Breast epithelium (tissue), 3 donors: ENCODE measurements at regions not wholly inside any gene's neighbourhood (a gene's known extent, or its start where the extent isn't known, plus 50 kb on each side); places are given as distances from the start of the nearest gene placed in this dataset.

Source experiments
- POLR2A ChIP-seq: fragments of 450-650 bp; IDR thresholded peaks from one replicate; pipeline ENCODE4 v1.6.1; 2016; ENCODE audit warnings: antibody characterized with exemption, mild to moderate bottlenecking, moderate library complexity
- TF ChIP-seq, protein P1 (sequence below), 3 donors: fragments of 450-650 bp; IDR thresholded peaks; one replicate each; pipeline ENCODE4 v1.5.1; 2016 to 2017; ENCODE audit warnings: antibody characterized with exemption in 3 of 3, mild to moderate bottlenecking in 3 of 3, moderate library complexity in 3 of 3

DNA sequence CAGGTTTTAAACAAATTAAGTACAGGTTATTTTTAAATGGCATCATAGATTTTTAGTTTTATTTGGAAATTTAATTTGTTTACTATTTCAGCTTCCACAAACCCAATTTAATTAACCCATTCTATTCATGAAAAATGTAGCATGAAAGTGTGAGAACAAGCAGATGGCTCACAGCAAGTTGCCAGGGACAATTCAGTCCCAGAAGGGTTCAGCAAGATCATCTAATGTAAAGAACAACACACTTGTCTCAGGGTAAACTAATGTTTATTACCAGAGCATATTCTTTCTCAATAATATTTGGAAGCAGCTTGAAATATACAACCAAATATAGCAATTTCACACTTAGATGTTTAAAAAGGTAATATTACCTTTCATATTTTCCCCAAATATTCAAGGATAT lies 166.9 kb upstream of the SLC13A1 start:
- TF ChIP-seq, protein P1, sequence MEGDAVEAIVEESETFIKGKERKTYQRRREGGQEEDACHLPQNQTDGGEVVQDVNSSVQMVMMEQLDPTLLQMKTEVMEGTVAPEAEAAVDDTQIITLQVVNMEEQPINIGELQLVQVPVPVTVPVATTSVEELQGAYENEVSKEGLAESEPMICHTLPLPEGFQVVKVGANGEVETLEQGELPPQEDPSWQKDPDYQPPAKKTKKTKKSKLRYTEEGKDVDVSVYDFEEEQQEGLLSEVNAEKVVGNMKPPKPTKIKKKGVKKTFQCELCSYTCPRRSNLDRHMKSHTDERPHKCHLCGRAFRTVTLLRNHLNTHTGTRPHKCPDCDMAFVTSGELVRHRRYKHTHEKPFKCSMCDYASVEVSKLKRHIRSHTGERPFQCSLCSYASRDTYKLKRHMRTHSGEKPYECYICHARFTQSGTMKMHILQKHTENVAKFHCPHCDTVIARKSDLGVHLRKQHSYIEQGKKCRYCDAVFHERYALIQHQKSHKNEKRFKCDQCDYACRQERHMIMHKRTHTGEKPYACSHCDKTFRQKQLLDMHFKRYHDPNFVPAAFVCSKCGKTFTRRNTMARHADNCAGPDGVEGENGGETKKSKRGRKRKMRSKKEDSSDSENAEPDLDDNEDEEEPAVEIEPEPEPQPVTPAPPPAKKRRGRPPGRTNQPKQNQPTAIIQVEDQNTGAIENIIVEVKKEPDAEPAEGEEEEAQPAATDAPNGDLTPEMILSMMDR (IDR thresholded peaks at IDR 0.05): no peak
- no peak for TF ChIP-seq POLR2A
